GM21576 (cell line): ENCODE measurements at regions not wholly inside any gene's neighbourhood (a gene's known extent, or its start where the extent isn't known, plus 50 kb on each side); places are given as distances from the start of the nearest gene placed in this dataset.
"Not testable (repeated sequence)": the region's sequence is repeated elsewhere in the genome, so short reads cannot be mapped to it uniquely, and the experiment has no call there.

Experiments used
- ATAC-seq: cut with Tn5 transposase; IDR thresholded peaks from one replicate; pipeline ENCODE4 v1.9.1; 2021; ENCODE audit warnings: mild to moderate bottlenecking, moderate library complexity; ENCODE audit not compliant: unreplicated experiment

- ATAC-seq, result no peak
These were observed 226.7 kb upstream of the ZNF804A start for GRCh38 chr2:184371641-184372040.

DNA sequence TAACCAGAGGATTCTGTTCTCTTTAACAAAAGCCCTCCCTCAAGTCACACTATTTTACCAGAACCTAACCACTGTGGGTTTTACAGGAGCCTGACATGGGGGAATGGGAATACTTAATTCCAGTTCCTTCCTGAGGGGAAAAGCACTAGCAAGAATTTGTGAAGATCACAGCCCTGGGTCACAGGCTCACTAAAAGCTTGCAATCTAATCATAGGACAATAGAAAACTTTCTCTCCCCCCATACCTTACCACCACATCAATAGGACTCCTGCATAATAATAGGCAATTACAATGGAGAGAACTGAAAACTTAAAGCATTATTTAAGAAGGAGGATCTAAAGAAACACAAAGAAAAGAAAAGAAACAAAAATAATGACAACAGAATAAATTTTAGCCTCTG, 225.8 kb upstream of the ZNF804A start:
- no peak for ATAC-seq

DNA sequence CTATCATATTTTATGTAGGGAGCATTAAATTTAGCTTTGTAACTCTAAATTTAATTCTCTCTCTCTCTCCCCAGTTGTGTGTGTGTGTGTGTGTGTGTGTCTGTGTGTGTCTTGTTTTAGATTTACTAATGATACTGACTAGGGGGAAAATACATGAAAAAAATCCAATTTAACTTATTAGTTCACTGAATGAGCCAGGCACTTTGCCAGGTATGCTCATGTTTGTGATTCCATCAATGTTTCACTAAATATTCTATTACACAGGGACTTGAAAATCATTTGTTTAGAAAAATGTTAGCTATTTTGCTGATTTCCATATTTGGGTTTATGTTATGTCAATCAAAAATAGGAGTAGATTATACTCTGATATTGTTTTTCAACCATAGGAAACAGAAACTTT, 203.7 kb upstream of the ZNF804A start:
- no peak for ATAC-seq

- ATAC-seq, result no peak
These were observed 195.9 kb upstream of the ZNF804A start for GRCh38 chr2:184402381-184402780.

DNA sequence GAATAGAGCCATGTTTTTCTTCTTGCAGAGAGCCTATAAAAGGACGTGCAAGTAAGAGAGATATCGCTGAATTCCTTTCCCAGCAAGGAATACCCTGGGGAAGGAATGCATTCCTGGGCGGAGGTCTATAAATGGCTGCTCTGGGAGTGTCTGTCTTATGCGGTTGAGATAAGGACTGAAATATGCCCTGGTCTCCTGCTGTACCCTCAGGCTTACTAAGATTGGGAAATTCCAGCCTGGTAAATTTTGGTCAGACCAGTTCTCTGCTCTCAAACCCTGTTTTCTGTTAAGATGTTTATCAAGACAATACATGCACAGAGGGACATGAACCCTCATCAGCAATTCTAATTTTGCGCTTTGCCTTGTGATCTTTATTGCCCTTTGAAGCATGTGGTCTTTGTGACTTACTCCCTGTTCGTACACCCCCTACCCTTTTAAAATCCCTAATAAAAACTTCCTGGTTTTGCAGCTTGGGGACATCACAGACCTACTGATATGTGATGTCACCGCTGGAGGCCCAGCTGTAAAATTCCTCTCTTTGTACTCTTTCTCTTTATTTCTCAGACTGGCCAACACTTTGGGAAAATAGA, 191.2 kb upstream of the ZNF804A start:
- ATAC-seq, result not testable (repeated sequence)

DNA sequence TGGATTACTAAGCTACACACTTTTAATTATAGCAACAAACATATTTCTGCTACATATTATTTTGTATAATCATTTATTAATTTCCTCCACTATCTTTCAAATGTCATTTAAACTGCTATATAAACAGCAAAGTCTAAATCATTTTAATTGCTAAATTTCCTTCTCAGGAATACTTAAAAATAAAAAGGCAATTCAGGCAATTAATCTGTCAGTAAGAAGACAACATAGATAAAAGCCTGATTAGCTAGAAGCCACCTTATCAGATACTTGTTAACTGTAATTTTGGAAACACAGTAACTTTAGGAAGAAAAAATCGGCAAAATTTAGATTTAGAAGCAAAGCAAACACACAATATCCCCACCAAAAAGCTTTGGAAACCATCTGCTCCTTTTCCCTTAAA, 188.2 kb upstream of the ZNF804A start:
- ATAC-seq, result no peak

DNA sequence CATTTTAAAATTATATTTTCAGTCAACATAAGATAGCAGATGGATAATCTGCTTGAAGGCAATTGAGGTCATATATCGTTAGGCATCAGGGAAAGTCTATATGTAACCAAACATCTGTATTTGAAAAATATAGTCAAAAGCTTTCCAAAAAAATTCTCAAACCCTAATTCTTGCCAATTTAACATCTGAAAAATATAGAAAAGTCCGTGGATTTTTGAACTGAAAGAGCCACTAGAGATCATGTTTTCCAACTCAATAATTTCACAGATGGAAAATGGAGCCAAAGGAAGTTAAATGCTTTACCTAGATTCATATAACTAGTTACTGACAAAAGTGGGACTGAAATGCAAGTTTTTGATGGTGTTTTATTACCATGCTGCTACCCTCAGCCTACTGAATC, 185.1 kb upstream of the ZNF804A start:
- ATAC-seq, result no peak

DNA sequence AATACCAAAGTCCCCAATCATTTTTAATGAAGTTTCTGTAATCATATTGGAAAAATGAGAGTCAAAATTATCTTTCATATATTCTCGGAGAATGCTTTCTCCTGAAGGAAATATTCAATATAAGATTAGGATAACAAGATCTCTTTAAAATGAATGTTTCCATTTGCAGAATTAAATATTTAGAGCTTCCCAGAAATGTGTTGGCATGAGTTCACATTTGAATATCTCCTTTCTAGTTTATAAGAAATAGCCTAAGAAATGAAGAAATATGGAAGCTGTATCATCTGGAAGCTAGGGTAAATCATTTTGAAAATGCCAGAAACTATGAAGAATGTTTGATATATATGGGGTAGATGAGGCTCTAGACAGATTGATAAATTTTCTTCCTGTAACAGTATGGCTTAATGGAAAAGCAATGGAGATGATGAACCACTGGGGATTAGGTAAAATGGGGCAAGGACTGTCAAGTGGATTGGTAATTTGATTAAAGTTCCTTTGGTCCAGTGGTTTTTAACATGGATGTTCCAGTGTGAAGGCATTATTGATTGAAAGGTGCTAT, 184.6 kb upstream of the ZNF804A start:
- ATAC-seq, result no peak

DNA sequence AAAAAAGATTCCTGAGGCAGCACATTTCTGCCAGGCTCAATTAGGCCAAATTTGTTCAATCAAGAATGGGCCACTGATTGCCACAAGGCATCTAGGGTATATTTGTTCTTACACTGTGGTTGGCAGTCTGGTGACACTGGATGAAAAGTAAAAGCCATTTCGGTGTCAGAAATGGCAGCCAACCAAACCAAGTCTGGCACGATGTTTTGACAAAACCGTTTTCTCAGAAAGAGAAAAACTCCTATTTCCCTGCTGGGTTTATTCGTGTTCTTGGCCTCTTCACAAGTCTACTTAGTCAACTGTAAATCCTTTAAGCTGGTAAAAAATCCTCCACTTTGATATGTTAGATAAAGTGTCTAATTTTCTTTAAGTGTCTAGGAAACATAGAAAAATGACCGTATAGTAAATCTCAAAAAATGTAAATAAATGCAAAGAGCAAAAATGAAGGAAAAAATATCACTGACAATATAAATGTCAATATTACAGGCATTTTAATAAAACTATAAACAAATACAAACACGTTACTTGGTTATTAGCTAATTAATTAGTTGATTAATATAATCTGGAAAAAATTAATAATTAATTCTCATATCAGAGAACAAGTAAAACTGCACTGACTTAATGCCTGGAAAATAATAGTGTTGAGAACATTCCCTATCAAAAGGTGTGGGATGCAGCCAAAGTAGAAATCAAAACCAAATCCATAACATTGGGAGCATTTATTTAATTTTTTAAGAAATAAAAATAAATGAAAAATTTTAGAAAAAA, 182.0 kb upstream of the ZNF804A start:
- no peak for ATAC-seq

- no peak for ATAC-seq
These were observed 178.6 kb upstream of the ZNF804A start for GRCh38 chr2:184419744-184420143.

- not testable (repeated sequence) for ATAC-seq
These were observed 176.9 kb upstream of the ZNF804A start for GRCh38 chr2:184421456-184421855.

DNA sequence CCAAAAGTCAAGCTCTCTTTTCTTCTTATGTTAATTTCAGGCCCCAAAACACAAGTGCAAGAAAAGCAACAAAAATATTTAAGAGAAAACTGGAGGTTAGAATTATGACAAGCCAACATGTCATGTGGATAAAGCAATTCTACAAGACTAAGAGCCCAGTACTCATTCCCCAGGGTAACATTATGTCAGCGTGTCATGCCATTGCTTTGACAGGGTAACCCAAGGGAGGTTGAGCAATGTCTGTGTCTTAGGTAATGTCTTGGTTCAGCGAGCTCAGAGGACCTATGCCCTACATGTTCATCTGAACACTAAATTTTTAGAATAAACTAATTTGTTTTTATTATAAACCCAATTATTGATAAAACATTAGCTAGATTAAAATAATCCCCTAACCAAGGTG, 173.2 kb upstream of the ZNF804A start:
- no peak for ATAC-seq

DNA sequence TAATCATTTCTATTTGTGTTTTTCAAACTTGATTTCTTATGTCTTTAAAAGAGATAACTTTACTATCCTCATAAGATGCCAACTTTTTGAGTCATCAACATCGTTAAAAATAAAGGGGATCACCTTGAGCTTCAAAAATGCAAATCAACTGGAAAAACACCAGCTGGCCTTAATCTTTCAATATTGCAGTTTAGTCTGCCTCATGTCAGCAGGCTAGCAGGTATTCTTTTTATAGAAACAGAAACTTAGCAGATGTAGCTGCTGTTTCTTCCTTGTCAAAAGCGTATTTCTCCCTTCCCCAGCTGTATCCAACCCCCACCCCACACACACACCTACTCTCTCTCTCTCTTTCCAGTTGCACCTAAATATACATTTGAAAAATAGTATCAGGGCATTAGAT, 154.1 kb upstream of the ZNF804A start:
- peak; percentile 98 for ATAC-seq

DNA sequence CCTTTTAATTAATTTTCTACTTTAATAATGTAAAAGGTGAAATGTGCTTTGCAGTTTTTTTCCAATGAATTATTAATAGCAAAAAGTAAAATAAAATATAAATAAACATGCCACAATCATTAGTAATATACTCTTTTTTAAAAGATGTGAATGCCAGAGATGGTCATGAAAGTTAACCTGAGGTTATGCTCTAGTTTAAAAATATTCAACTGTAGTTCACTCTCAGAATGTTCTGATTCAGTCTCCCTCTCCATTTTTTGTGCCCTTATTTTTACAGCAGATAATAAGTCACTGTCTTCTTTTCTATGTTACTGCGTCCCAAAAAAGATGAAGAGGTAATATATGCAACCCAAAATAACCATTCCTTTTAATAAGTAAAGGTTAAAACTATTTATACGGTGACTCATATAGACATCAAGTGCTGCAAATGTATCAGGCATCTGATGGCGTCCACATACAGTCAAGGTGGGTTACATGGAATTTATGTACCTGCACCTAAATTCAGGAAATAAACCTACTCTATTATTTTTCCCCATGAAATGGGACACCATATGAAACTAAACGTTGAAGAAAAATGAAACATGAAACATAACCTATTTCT, 153.6 kb upstream of the ZNF804A start:
- peak; percentile 30 for ATAC-seq

DNA sequence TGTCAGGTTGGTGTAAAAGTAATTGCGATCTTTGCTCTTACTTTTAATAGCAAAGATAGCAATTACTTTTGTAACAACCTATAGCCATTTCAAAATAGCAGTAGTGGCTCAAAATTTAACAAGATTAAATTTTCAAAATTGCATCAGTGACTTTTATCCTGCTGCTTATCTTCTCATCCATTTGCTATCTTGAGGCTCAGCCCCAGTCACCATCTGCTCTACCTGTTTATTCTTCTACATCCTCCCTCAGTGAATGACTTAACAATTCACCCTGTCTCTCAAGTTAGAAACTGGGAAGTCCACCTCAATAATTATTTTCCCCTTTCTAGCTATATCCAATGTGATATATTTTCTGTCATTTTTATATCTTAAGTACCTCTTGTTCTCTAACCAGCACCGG, 148.6 kb upstream of the ZNF804A start:
- no peak for ATAC-seq

DNA sequence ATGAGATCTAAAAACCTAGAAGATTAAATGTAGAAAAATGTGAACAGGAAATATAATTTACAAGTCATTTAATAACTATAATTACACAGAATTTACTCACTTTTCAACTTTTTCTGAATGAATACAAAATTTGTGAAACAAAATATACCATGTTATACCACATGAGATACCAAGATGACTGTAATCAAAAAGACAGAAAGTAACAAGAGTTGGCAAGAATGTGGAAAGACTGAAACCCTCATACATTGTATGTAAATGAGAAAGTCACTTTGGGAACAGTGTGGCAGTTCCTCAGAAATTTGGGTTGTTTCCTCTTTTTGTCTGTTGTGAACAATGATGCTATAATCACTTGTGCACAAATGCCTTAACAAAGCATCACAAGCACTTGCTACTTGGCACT, 145.4 kb upstream of the ZNF804A start:
- no peak for ATAC-seq

- no peak for ATAC-seq
These were observed 142.7 kb upstream of the ZNF804A start for GRCh38 chr2:184455624-184456023.

- not testable (repeated sequence) for ATAC-seq
These were observed 141.6 kb upstream of the ZNF804A start for GRCh38 chr2:184456693-184457092.

GRCh38 chr2:184463102-184463865, 135.0 kb upstream of the ZNF804A start:
- ATAC-seq, result no peak

DNA sequence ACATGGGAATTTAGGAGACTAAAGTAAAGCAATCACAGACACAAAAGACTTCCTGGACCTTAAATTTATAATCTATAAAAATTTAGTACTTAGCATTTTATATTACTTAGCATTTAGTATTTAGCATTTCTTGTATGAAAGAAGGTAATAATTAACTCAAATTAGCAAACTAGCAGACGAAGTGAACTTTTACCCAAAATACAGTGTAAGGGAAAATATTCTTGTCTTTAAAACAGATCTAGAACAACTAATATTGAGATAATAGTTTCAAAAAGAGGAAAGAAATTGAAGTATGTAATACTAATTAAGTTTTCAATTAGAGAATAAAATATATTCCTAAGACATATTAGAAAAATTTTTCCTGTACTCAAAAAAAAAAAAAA, 134.5 kb upstream of the ZNF804A start:
- no peak for ATAC-seq

DNA sequence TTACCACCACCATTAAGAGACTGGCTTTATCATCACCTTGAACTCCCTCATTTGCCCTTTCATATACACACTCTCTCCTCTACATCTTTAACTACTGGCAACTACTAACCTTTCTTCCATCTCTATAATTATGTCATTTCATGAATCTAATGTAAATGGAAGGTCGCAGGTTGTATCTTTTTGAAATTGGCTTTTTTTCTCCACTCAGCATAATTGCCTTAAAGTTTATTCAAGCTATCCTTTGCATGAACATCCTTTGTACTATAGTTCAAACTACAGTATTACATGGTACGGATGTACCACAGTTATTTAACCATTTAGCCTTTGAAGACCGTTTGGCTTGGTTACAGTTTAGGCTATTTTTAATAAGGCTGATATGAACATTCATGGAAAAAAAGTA, 129.5 kb upstream of the ZNF804A start:
- ATAC-seq, result no peak
